HG03280 (cell line): ENCODE measurements at regions not wholly inside any gene's neighbourhood (a gene's known extent, or its start where the extent isn't known, plus 50 kb on each side); places are given as distances from the start of the nearest gene placed in this dataset.
"Not testable (repeated sequence)": the region's sequence is repeated elsewhere in the genome, so short reads cannot be mapped to it uniquely, and the experiment has no call there.

Source experiments
- ATAC-seq: cut with Tn5 transposase; IDR thresholded peaks from one replicate; pipeline ENCODE4 v1.9.1; 2021; ENCODE audit warnings: mild to moderate bottlenecking, moderate library complexity; ENCODE audit not compliant: unreplicated experiment

- not testable (repeated sequence) for ATAC-seq
Observed at GRCh38 chr14:37784827-37785223, 189.4 kb downstream of the TTC6 start.

GRCh38 chr14:37785298-37785697 lies 189.9 kb downstream of the TTC6 start:
- ATAC-seq = not testable (repeated sequence)

- not testable (repeated sequence) for ATAC-seq
Observed at GRCh38 chr14:37786114-37786625, 190.7 kb downstream of the TTC6 start.

GRCh38 chr14:37787879-37788494 lies 192.6 kb downstream of the TTC6 start:
- ATAC-seq = no peak

GRCh38 chr14:37791384-37792036 lies 196.1 kb downstream of the TTC6 start:
- ATAC-seq = no peak

GRCh38 chr14:37792124-37792523 lies 196.7 kb downstream of the TTC6 start:
- ATAC-seq = no peak

- ATAC-seq = no peak
Observed at GRCh38 chr14:37796703-37797416, 201.4 kb downstream of the TTC6 start.

GRCh38 chr14:37797675-37798074 lies 202.2 kb downstream of the TTC6 start:
- no peak for ATAC-seq

GRCh38 chr14:37807722-37808121 lies 212.3 kb downstream of the TTC6 start:
- no peak for ATAC-seq

GRCh38 chr14:37810094-37810801 lies 214.8 kb downstream of the TTC6 start:
- ATAC-seq = no peak

- no peak for ATAC-seq
Observed at GRCh38 chr14:37813732-37814131, 218.3 kb downstream of the TTC6 start.

GRCh38 chr14:37816135-37816534 lies 220.7 kb downstream of the TTC6 start:
- ATAC-seq = no peak

GRCh38 chr14:37816743-37817295 lies 221.4 kb downstream of the TTC6 start:
- no peak for ATAC-seq

- no peak for ATAC-seq
Observed at GRCh38 chr14:37819155-37820015, 224.0 kb downstream of the TTC6 start.

GRCh38 chr14:37820810-37821209 lies 225.4 kb downstream of the TTC6 start:
- not testable (repeated sequence) for ATAC-seq

- ATAC-seq = no peak
Observed at GRCh38 chr14:37824939-37825712, 229.7 kb downstream of the TTC6 start.

- ATAC-seq = no peak
Observed at GRCh38 chr14:37826869-37827268, 231.4 kb downstream of the TTC6 start.

GRCh38 chr14:37830271-37830670 lies 234.8 kb downstream of the TTC6 start:
- no peak for ATAC-seq

- ATAC-seq = no peak
Observed at GRCh38 chr14:37834275-37834674, 238.8 kb downstream of the TTC6 start.
